ENCODE measurements at regions not wholly inside any gene's neighbourhood (a gene's known extent, or its start where the extent isn't known, plus 50 kb on each side); places are given as distances from the start of the nearest gene placed in this dataset.

DNA sequence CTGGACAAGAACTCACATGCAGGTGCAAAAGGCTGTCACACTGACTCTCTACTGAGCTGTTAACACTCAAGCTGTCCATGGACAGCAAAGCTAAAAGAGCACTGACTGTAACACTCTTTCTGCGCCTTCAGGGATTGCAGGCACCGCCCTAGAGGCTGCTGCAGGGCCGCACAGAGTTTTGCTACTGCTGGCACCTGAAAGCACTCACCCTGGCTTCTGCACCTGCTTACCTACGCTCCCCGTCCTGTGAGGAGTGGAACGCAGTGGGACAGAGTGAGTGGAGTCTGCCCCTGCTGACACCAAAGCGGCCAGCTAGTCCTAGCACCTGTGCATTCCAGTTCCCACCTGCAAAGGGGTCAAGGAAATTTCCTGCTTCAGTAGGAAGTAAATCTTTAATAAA is 941.3 kb downstream of the DIPK2A start:
- intact Hi-C loops (cut with micrococcal nuclease) = no loop called here
- Mint-ChIP-seq H3K36me3 (no peaks in the 10 kb centered on the region), H3K4me1 (no peaks in the 10 kb centered on the region), H3K27me3 (ENCODE audit: low read depth in 3 of 3) (peaks cover 0 to 2% (median 0%) of the 10 kb centered on the region in 3 donors), H3K9me3 (peaks cover 3 to 17% (median 13%) of the 10 kb centered on the region in 7 donors), H3K27ac (no peak overlapping the region), H3K4me3 (no peak overlapping the region)
- no peaks in the 10 kb centered on the region for H3K4me1 ChIP-seq (ENCODE audit: control insufficient read depth in 1 of 2, insufficient read depth in 2 of 2, low read length in 2 of 2)
- TF ChIP-seq, protein P1, sequence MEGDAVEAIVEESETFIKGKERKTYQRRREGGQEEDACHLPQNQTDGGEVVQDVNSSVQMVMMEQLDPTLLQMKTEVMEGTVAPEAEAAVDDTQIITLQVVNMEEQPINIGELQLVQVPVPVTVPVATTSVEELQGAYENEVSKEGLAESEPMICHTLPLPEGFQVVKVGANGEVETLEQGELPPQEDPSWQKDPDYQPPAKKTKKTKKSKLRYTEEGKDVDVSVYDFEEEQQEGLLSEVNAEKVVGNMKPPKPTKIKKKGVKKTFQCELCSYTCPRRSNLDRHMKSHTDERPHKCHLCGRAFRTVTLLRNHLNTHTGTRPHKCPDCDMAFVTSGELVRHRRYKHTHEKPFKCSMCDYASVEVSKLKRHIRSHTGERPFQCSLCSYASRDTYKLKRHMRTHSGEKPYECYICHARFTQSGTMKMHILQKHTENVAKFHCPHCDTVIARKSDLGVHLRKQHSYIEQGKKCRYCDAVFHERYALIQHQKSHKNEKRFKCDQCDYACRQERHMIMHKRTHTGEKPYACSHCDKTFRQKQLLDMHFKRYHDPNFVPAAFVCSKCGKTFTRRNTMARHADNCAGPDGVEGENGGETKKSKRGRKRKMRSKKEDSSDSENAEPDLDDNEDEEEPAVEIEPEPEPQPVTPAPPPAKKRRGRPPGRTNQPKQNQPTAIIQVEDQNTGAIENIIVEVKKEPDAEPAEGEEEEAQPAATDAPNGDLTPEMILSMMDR (IDR thresholded peaks at IDR 0.05) = no peak
- no peak overlapping the region for H3K9ac ChIP-seq (ENCODE audit: insufficient read depth, low read length, poor library complexity, severe bottlenecking)
- H3K4me3 ChIP-seq (replicated peaks in 1 of 3; ENCODE audit: low read depth in 2 of 3, low read length in 3 of 3) = no peak overlapping the region
- no peak for DNase-seq
- no peaks in the 10 kb centered on the region for H3K79me2 ChIP-seq (ENCODE audit: insufficient read depth, low read length)
- no peak overlapping the region for H2AFZ ChIP-seq (ENCODE audit: insufficient read depth, low read depth, low read length, poor library complexity, severe bottlenecking)
- H3K9me3 ChIP-seq (replicated peaks in 1 of 2; ENCODE audit: control insufficient read depth in 1 of 2, insufficient read depth in 1 of 2, low read length in 2 of 2) = peaks cover 4 to 12% of the 10 kb centered on the region in 2 donors
- H4K20me1 ChIP-seq (ENCODE audit: insufficient read depth, low read length) = no peaks in the 10 kb centered on the region
- H3K27me3 ChIP-seq (ENCODE audit: control insufficient read depth in 2 of 2, insufficient read depth in 2 of 2, low read length in 2 of 2) = no peaks in the 10 kb centered on the region
- WGBS (ENCODE audit: insufficient coverage) = 91% methylated on average over 6 of the region's 7 CpGs
- no peaks in the 10 kb centered on the region for H3K36me3 ChIP-seq (replicated peaks in 1 of 2; ENCODE audit: control insufficient read depth in 1 of 2, insufficient read depth in 2 of 2, low read length in 2 of 2)
- no peak overlapping the region for H3K27ac ChIP-seq (ENCODE audit: low read depth in 1 of 2, low read length in 2 of 2)
- no peak overlapping the region for H3K4me2 ChIP-seq (replicated peaks; ENCODE audit: extremely low read depth, low read length, poor library complexity, severe bottlenecking)

DNA sequence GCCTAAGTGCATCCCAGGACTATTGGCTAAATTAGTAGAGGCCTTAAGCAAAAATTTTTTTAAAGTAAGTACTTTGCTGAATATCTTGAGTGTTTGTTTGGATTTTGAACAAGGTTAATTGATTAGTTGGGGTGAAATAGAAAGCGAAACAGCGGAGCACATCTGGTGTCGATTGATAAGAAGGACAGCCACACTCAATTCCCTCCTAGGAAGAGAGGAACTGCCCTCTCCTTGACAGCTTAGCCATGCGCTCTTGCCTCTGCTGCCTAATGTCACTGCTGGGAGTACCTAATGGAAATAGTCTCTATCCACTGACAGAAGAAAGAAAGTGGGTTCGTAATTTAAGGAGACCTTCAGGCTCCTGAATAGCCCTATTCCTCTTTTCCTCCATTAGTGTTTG is 943.6 kb downstream of the DIPK2A start:
- H4K20me1 ChIP-seq (ENCODE audit: insufficient read depth, low read length) = no peaks in the 10 kb centered on the region
- Mint-ChIP-seq H3K4me3 (no peak overlapping the region), H3K9me3 (peaks cover 2 to 6% (median 3%) of the 10 kb centered on the region in 7 donors), H3K27ac (no peak overlapping the region), H3K4me1 (no peaks in the 10 kb centered on the region), H3K27me3 (ENCODE audit: low read depth in 3 of 3) (peaks cover 0 to 2% (median 0%) of the 10 kb centered on the region in 3 donors), H3K36me3 (no peaks in the 10 kb centered on the region)
- no peaks in the 10 kb centered on the region for H3K79me2 ChIP-seq (ENCODE audit: insufficient read depth, low read length)
- H3K4me1 ChIP-seq (ENCODE audit: control insufficient read depth in 1 of 2, insufficient read depth in 2 of 2, low read length in 2 of 2) = no peaks in the 10 kb centered on the region
- WGBS (ENCODE audit: insufficient coverage) = 86% methylated on average over 3 of the region's 5 CpGs
- H3K36me3 ChIP-seq (replicated peaks in 1 of 2; ENCODE audit: control insufficient read depth in 1 of 2, insufficient read depth in 2 of 2, low read length in 2 of 2) = no peaks in the 10 kb centered on the region
- intact Hi-C loops (cut with micrococcal nuclease) = no loop called here
- no peak overlapping the region for H3K4me3 ChIP-seq (replicated peaks in 1 of 3; ENCODE audit: low read depth in 2 of 3, low read length in 3 of 3)
- no peaks in the 10 kb centered on the region for H3K9me3 ChIP-seq (replicated peaks in 1 of 2; ENCODE audit: control insufficient read depth in 1 of 2, insufficient read depth in 1 of 2, low read length in 2 of 2)
- no peak for DNase-seq
- no peak overlapping the region for H2AFZ ChIP-seq (ENCODE audit: insufficient read depth, low read depth, low read length, poor library complexity, severe bottlenecking)
- no peaks in the 10 kb centered on the region for H3K27me3 ChIP-seq (ENCODE audit: control insufficient read depth in 2 of 2, insufficient read depth in 2 of 2, low read length in 2 of 2)
- H3K27ac ChIP-seq (ENCODE audit: low read depth in 1 of 2, low read length in 2 of 2) = no peak overlapping the region
- no peak overlapping the region for H3K4me2 ChIP-seq (replicated peaks; ENCODE audit: extremely low read depth, low read length, poor library complexity, severe bottlenecking)
- TF ChIP-seq, protein P1 (IDR thresholded peaks at IDR 0.05) = no peak
- H3K9ac ChIP-seq (ENCODE audit: insufficient read depth, low read length, poor library complexity, severe bottlenecking) = no peak overlapping the region

Measured in CD14-positive monocyte (primary cell).